Activated naive CD4-positive, alpha-beta T cell treated with anti-CD3 and anti-CD28 coated beads, Interleukin-2, amount 50 U/mL, for 16 hours (primary cell): ENCODE measurements at regions not wholly inside any gene's neighbourhood (a gene's known extent, or its start where the extent isn't known, plus 50 kb on each side); places are given as distances from the start of the nearest gene placed in this dataset.
"Not testable (repeated sequence)": the region's sequence is repeated elsewhere in the genome, so short reads cannot be mapped to it uniquely, and the experiment has no call there.

Experiments
- DNase-seq: peaks from one replicate; pipeline ENCODE4 v3.0.0-alpha.2; 2020

GRCh38 chr9:99635032-99635431 lies 186.7 kb upstream of the NR4A3 start:
- DNase-seq = no peak

DNA sequence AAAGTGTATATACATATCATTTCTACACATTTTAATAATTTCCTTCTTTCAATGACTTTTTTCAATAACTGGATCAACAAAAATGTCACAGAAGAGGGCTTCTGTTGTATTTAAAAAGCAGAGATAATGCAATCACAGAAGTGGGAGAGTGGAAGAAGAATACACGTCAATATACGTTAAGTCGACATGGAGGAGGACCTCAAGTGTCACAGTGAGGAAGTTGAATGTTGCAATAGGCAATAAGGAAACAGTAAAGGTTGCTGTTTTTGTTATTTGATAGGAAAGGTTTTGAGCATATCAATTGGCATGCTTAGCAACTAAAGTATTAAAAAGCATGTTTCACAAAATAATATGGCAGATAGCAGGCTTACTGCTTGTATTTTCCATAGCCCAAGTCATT lies 184.0 kb upstream of the NR4A3 start:
- no peak for DNase-seq

- DNase-seq = no peak
Measured at GRCh38 chr9:99638971-99639370, 182.7 kb upstream of the NR4A3 start.

GRCh38 chr9:99647604-99648003 lies 174.1 kb upstream of the NR4A3 start:
- DNase-seq = no peak

DNA sequence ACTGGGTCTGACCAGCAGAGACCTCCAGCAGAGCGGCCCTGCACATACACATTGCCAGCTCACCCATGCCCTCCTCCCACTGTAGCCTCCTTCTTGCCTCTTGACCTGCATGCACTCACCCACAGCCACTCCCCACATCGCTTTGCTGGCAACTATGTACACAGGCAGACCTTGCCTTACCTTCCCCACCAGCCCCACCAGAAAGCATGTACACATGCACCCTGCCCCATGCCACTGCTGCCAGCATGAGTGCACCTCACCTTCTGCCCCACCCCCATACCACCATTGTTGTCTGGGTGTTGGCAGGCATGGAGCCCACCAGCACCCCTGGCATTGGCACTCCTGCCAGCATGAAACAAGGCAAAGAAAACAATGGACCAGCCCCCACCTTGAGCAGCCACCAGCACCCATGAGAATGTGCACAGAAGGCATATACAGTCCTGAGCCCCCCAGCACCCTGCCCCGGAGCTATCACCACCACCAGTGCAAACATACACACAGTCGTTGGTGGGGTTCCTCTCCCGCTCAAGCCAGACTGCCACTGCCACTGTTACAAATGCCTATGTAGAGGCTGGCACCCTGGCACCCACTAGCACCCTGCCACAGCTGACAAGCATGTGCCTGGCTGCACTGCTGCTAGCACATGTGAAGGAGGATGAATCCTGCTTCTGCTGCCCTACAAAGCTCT lies 171.4 kb upstream of the NR4A3 start:
- no peak for DNase-seq

GRCh38 chr9:99660191-99660636 lies 161.5 kb upstream of the NR4A3 start:
- DNase-seq = no peak

GRCh38 chr9:99663297-99663696 lies 158.4 kb upstream of the NR4A3 start:
- DNase-seq = no peak

- no peak for DNase-seq
Measured at GRCh38 chr9:99663856-99664255, 157.8 kb upstream of the NR4A3 start.

DNA sequence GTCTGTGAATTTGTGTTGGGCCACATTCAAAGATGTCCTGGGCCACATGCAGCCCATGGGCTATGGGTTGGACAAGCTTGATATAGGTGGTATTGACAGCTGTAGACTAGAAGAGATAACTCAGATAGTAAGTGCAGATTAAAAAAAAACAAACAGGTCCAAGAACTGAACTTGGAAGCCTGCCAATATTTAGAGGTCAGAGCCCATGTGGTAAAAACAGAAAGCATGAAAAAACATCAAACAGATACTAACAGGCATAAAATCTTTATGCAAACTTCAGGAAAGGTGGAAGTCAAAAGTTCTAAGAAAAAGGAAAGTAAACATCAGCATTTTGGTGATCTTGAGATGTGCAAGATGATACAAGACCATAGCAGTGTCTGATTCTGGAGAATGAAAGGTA lies 155.1 kb upstream of the NR4A3 start:
- DNase-seq = no peak

GRCh38 chr9:99670886-99671285 lies 150.8 kb upstream of the NR4A3 start:
- not testable (repeated sequence) for DNase-seq

DNA sequence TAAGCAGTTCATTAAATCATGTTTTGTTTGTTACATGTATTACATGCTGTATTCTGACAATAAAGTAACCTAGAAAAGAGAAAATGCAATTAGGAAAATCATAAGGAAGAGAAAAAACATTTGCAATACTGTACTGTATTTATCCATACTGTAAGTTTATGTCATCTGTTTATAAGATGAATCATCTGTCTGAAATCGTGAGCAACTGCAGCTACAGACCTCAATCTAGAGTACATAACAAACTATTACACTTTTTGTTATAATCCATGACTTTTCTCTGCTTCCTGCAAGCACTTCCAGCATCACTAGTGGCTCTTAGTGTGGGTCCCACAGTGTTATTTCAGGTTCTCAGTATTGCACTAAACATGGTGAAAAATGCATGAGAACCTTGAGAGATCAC lies 144.4 kb upstream of the NR4A3 start:
- DNase-seq = no peak

- no peak for DNase-seq
Measured at GRCh38 chr9:99678566-99678965, 143.1 kb upstream of the NR4A3 start.

DNA sequence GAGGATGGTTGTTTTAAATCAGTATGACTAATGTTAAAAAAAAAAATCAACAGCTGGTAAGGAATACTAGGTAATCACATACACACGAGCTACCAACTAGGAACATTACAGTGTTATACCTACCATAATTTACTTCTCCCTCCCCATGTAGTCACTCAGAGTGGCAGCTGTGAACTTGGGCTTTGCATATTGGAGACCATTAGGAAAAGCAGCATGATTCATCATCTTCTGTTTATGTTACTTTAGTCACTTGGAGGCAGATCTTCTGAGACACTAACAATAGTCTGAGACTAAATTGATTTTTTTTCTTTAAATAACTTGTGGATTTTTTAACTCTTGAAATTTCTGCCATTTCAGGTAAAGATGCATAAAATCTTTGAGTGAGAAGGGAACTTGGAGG lies 141.5 kb upstream of the NR4A3 start:
- no peak for DNase-seq

GRCh38 chr9:99681113-99681512 lies 140.6 kb upstream of the NR4A3 start:
- no peak for DNase-seq

DNA sequence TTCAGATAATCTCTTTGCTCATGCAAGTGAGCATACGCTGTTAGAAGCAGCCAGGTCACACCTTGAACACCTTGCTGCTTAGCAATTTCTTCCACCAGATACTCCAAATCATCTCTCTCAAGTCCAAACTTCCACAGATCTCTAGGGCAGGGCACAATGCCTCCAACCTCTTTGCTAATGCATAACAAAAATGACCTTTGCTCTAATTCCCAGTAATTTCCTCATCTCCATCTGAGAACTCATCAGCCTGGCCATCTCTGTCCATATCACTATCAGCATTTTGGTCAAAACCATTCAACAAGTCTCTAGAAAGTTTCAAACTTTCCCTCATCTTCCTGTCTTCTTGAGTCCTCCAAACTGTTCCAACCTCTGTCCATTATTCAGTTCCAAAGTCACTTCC lies 139.3 kb upstream of the NR4A3 start:
- DNase-seq = no peak

GRCh38 chr9:99682870-99683269 lies 138.8 kb upstream of the NR4A3 start:
- no peak for DNase-seq

DNA sequence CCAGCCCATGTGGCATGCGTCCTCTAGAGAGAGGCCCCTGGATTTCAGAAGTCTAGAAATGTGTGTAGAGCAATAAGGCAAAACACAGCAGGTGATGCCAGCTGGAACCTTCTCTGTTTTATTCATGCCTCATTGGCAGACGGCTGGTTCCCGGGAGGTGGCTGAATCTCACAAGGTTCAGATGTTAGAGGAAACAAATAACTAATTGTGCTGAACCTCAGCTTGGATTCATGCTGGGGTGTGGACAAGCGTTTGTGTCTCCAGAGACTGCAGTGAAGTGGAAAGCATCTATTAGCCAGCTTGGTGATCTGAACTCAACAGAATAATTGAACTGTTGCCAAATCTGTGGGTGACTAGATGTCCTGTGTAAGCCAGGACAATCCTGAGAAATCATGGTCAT lies 131.1 kb upstream of the NR4A3 start:
- no peak for DNase-seq

GRCh38 chr9:99693888-99694287 lies 127.8 kb upstream of the NR4A3 start:
- no peak for DNase-seq

GRCh38 chr9:99694393-99694792 lies 127.3 kb upstream of the NR4A3 start:
- no peak for DNase-seq

DNA sequence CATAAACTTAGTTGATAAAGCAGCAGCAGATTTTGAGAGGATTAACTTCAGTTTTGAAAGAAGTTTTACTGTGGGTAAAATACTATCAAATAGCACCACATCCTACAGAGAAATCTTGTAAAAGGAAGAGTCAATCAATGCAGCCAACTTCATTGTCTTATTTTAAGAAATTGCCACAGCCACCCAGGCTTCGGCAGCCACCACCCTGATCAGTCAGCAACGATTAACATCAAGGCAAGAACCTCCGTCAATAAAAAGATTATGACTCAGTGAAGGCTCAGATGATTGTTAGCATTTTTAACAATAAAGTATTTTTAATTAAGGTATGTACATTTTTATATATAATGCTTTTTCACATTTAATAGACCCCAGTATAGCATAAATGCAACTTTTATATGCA lies 122.3 kb upstream of the NR4A3 start:
- no peak for DNase-seq

DNA sequence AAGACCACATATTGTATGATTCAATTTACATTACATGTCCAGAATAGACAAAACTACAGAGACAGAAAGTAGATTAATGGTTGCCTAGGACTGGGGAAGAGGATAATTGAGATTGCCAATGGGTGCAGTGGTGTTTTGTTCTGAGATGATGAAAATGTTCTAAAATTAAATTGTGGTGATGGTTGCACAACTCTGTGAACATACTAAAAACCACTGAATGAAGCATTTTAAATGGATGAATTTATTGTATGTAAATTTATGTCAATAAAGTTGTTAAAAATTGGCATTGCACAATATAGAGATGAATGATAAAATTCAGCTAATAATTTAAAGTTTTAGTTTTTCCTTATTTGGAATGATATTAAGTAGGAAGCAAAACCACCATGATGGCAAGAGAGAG lies 109.5 kb upstream of the NR4A3 start:
- no peak for DNase-seq

- no peak for DNase-seq
Measured at GRCh38 chr9:99713838-99714306, 107.8 kb upstream of the NR4A3 start.

DNA sequence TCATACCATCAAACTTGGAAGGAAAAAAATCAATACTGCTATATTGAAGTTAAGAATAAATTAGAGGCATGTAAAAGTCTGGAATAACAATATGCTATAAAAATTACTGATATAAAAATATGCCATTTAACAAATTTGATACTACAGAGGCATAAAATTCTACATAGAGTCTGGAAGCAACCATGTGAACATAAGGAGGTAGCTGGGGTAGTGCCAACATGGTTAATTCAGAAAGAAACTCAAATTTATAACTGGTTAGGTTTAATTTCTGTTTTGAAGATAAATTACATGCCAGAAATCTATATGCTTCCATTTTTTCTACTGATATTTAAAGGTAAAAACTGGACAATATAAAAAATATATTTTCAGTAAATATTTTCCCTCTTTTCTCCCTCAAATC lies 103.1 kb upstream of the NR4A3 start:
- DNase-seq = no peak

DNA sequence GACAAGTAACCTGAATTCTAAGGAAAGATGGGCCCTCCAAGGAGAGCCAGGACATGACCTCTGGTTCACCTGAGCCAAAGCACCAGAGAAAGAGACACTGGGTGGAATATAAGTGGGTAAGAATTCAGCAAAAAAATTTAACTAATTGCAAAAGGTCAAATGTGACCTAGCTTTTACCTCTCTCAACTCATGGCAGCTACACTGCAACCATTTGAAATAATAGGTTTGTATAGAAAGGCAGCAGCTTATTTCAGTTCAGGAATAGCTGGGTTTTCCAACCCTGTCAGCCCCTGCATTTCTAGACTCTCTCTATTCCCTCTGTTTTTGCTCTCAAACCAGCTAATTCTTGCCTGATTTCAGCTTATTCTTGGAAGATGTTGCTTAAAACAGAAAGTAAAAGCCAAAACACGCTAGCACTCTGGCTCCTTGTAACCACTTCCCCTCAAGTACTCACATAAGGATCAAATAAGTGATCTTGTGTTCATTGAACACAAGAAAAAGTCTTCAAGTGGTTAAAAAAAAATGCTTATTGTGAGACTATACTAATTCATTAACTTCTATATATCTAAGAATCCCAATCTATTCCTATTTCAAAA lies 101.1 kb upstream of the NR4A3 start:
- DNase-seq = no peak

- DNase-seq = no peak
Measured at GRCh38 chr9:99721898-99722297, 99.8 kb upstream of the NR4A3 start.
